KMS-11 (cell line): ENCODE measurements at regions not wholly inside any gene's neighbourhood (a gene's known extent, or its start where the extent isn't known, plus 50 kb on each side); places are given as distances from the start of the nearest gene placed in this dataset.

Experiments used
- H2AFZ ChIP-seq: fragments of 200-600 bp; sonication (generic); 2 replicates; pipeline ENCODE4 v1.6.1; 2016; ENCODE audit warnings: antibody characterized with exemption, mixed run types, low read depth
- H3K27ac ChIP-seq: fragments of 200-600 bp; sonication (generic); 2 replicates; pipeline ENCODE4 v1.6.1; 2016; ENCODE audit warnings: mild to moderate bottlenecking, mixed run types
- H3K27me3 ChIP-seq: fragments of 200-600 bp; sonication (generic); 2 replicates; pipeline ENCODE4 v1.6.1; 2017; ENCODE audit warnings: mild to moderate bottlenecking, low read depth, mixed run types, moderate library complexity; ENCODE audit not compliant: insufficient read depth
- H3K36me3 ChIP-seq: fragments of 200-600 bp; sonication (generic); 2 replicates; pipeline ENCODE4 v1.6.1; 2017; ENCODE audit warnings: mild to moderate bottlenecking, mixed run types; ENCODE audit not compliant: insufficient read depth
- H3K4me1 ChIP-seq: fragments of 200-600 bp; sonication (generic); 2 replicates; pipeline ENCODE4 v1.6.1; 2016; ENCODE audit warnings: mild to moderate bottlenecking, low read depth, mixed run types; ENCODE audit not compliant: poor library complexity, severe bottlenecking
- H3K4me2 ChIP-seq: fragments of 200-600 bp; sonication (generic); 2 replicates; pipeline ENCODE4 v1.7.0; 2016; ENCODE audit warnings: mild to moderate bottlenecking, mixed run types
- H3K4me3 ChIP-seq: fragments of 200-600 bp; sonication (generic); IDR thresholded peaks from 2 replicates; pipeline ENCODE4 v1.6.1; 2017; ENCODE audit warnings: low read depth, low read length, mixed read lengths; ENCODE audit not compliant: insufficient read depth
- H3K79me2 ChIP-seq: fragments of 200-600 bp; sonication (generic); 2 replicates; pipeline ENCODE4 v1.6.1; 2016; ENCODE audit warnings: low read depth, mixed run types; ENCODE audit not compliant: insufficient read depth
- H3K9ac ChIP-seq: fragments of 200-600 bp; sonication (generic); 2 replicates; pipeline ENCODE4 v1.6.1; 2016; ENCODE audit warnings: mild to moderate bottlenecking, mixed run types
- H4K20me1 ChIP-seq: fragments of 200-600 bp; sonication (generic); 2 replicates; pipeline ENCODE4 v1.6.1; 2016; ENCODE audit warnings: mild to moderate bottlenecking, mixed run types; ENCODE audit not compliant: insufficient read depth
- TF ChIP-seq, protein P1 (sequence below): fragments of 200-600 bp; sonication (generic); conservative IDR thresholded peaks from 2 replicates; pipeline ENCODE4 v1.6.1; 2017; ENCODE audit warnings: low read depth, mild to moderate bottlenecking, antibody characterized with exemption, low read length, moderate library complexity, mixed read lengths

DNA sequence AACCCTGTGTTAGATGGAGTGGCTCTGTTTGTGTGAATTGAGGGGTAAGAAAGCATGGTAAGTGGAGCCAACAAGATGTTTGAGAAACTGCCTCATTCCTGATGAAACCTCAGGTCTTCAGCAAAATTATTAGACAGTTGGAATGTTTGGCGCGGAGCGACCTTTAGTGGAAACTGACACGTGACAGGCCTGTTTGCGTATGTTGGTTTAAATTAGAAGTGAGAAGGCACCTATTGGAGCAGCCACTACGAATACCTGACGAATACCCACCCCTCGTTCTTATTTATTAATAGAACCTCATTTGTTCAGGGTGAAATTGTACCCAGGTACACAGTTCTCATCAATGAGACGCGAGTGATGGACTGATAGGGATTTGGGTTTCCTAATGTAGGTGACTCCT is 63.2 kb upstream of the MIR17HG start:
- Histone ChIP-seq H3K36me3 (no peaks in the 10 kb centered on the region), H3K4me1 (no peaks in the 10 kb centered on the region), H3K9ac (no peak overlapping the region), H3K4me2 (no peak overlapping the region), H4K20me1 (no peaks in the 10 kb centered on the region), H3K79me2 (no peaks in the 10 kb centered on the region), H3K27me3 (no peaks in the 10 kb centered on the region), H3K27ac (no peak overlapping the region), H2AFZ (no peak overlapping the region), H3K4me3 (no peak overlapping the region)
- TF ChIP-seq, protein P1, sequence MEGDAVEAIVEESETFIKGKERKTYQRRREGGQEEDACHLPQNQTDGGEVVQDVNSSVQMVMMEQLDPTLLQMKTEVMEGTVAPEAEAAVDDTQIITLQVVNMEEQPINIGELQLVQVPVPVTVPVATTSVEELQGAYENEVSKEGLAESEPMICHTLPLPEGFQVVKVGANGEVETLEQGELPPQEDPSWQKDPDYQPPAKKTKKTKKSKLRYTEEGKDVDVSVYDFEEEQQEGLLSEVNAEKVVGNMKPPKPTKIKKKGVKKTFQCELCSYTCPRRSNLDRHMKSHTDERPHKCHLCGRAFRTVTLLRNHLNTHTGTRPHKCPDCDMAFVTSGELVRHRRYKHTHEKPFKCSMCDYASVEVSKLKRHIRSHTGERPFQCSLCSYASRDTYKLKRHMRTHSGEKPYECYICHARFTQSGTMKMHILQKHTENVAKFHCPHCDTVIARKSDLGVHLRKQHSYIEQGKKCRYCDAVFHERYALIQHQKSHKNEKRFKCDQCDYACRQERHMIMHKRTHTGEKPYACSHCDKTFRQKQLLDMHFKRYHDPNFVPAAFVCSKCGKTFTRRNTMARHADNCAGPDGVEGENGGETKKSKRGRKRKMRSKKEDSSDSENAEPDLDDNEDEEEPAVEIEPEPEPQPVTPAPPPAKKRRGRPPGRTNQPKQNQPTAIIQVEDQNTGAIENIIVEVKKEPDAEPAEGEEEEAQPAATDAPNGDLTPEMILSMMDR = no peak

- Histone ChIP-seq H3K79me2 (no peaks in the 10 kb centered on the region), H3K4me1 (no peaks in the 10 kb centered on the region), H3K4me3 (no peak overlapping the region), H3K27ac (no peak overlapping the region), H2AFZ (no peak overlapping the region), H3K4me2 (no peak overlapping the region), H3K9ac (no peak overlapping the region), H3K27me3 (no peaks in the 10 kb centered on the region), H4K20me1 (no peaks in the 10 kb centered on the region), H3K36me3 (no peaks in the 10 kb centered on the region)
- TF ChIP-seq, protein P1 = no peak
Measured at GRCh38 chr13:91286317-91286716, 61.2 kb upstream of the MIR17HG start.

GRCh38 chr13:91291078-91291477 is 56.4 kb upstream of the MIR17HG start:
- Histone ChIP-seq H4K20me1 (no peaks in the 10 kb centered on the region), H3K9ac (no peak overlapping the region), H3K27me3 (no peaks in the 10 kb centered on the region), H3K4me3 (no peak overlapping the region), H3K79me2 (no peaks in the 10 kb centered on the region), H3K27ac (no peak overlapping the region), H3K4me1 (no peaks in the 10 kb centered on the region), H3K4me2 (no peak overlapping the region), H2AFZ (no peak overlapping the region), H3K36me3 (no peaks in the 10 kb centered on the region)
- TF ChIP-seq, protein P1 = no peak

DNA sequence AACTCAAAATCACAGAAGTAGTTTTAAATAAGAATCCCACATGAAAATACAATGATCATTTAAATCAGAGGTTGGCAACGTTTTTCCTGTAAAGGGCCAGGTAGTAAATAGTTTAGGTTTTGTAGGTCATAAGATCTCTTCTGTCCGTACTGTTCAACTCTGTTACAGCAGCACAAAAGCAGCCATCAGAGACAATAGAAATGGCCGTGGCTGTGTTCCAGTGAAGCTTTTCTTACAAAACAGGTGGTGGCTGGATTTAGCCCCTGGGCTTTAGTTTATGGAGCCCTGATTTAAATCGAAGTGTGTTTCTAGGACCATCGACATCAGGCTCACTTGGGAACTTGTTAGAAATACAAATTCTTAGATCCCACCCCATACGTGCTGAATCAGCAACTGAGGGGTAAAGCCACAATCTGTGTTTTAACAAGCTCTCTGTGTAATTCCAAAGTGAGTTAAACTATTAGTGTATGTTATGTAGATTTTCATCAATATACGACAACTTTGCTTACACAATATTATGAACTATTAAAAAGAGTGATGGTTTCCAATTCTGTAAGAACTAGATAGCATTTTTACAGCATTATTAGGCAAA is 54.8 kb upstream of the MIR17HG start:
- TF ChIP-seq, protein P1 = no peak
- Histone ChIP-seq H2AFZ (no peak overlapping the region), H3K4me1 (no peaks in the 10 kb centered on the region), H4K20me1 (no peaks in the 10 kb centered on the region), H3K4me2 (no peak overlapping the region), H3K36me3 (no peaks in the 10 kb centered on the region), H3K79me2 (no peaks in the 10 kb centered on the region), H3K4me3 (no peak overlapping the region), H3K9ac (no peak overlapping the region), H3K27me3 (no peaks in the 10 kb centered on the region), H3K27ac (no peak overlapping the region)
